A549 (cell line): ENCODE measurements at regions not wholly inside any gene's neighbourhood (a gene's known extent, or its start where the extent isn't known, plus 50 kb on each side); places are given as distances from the start of the nearest gene placed in this dataset.

Experiments used
- ATAC-seq, 2 experiments: fragments of 200-7000 bp in 1 of 2; fragments of >200 bp in 1 of 2; cut with Nextera tagmentation in 1 of 2; cut with Tn5 transposase in 1 of 2; 3 replicates each; pipeline versions ENCODE4 v1.8.0 to v1.9.1; 2018 to 2020; ENCODE audit warnings: mild to moderate bottlenecking in 1 of 2, moderate library complexity in 1 of 2
- CTCF ChIA-PET: fragments of 300-600 bp; sonication (Branson Sonifier 250); formaldehyde crosslinking; extraction: SDS; loops from one replicate; lab custom pipeline; 2021; ENCODE audit warnings: antibody characterized with exemption, inconsistent platforms; lab: Yijun Ruan, JAX
- POLR2A ChIA-PET: fragments of 350-600 bp; formaldehyde crosslinking; extraction: SDS; loops from one replicate; lab custom pipeline; 2021; ENCODE audit warnings: antibody characterized with exemption, inconsistent platforms; lab: Yijun Ruan, JAX
- DNase-seq, 2 experiments: peaks; one replicate each; pipeline versions ENCODE4 v3.0.0 to v3.0.0-alpha.2; 2011 to 2016; ENCODE audit warnings: low read depth in 1 of 2, low spot score in 1 of 2
- FAIRE-seq: peaks from 2 replicates; lab custom pipeline; 2011; peaks lifted over from hg19 to GRCh38; lab: Jason Lieb, UNC
- H3K27ac ChIP-seq, 2 experiments: fragments of >200 bp; sonication (Bioruptor Twin); formaldehyde crosslinking; 3 replicates each; pipeline ENCODE4 v1.5.1; 2016 to 2017
- H3K4me1 ChIP-seq: fragments of >200 bp; sonication (Bioruptor Twin); formaldehyde crosslinking; 3 replicates; pipeline ENCODE4 v1.6.1; 2016
- H3K4me2 ChIP-seq: fragments of >200 bp; sonication (Bioruptor Twin); formaldehyde crosslinking; 3 replicates; pipeline ENCODE4 v1.6.1; 2016
- H3K4me3 ChIP-seq: fragments of >200 bp; sonication (Bioruptor Twin); formaldehyde crosslinking; 3 replicates; pipeline ENCODE4 v1.5.1; 2016
- H3K9me3 ChIP-seq: fragments of >200 bp; sonication (Bioruptor Twin); formaldehyde crosslinking; 3 replicates; pipeline ENCODE4 v1.6.1; 2016
- ATOH8 ChIP-seq: fragments of 250-450 bp; sonication (Bioruptor Pico); IDR thresholded peaks from 2 replicates; pipeline ENCODE4 v1.5.0; 2020; ENCODE audit warnings: low read depth, mild to moderate bottlenecking, moderate library complexity
- BCL3 ChIP-seq: fragments of >200 bp; sonication (Bioruptor Twin); formaldehyde crosslinking; IDR thresholded peaks from 3 replicates; pipeline ENCODE4 v1.6.1; 2016
- BHLHE40 ChIP-seq: IDR thresholded peaks from 2 replicates; pipeline ENCODE4 v1.6.1; 2012; ENCODE audit warnings: low read depth, low read length, inconsistent platforms
- CEBPB ChIP-seq, 2 experiments: fragments of >200 bp in 1 of 2; sonication (Bioruptor Twin) in 1 of 2; formaldehyde crosslinking in 1 of 2; IDR thresholded peaks; 2 replicates each; pipeline ENCODE4 v1.6.1; 2012 to 2016
- FOSB ChIP-seq: fragments of 250-450 bp; sonication (Bioruptor Pico); IDR thresholded peaks from 2 replicates; pipeline ENCODE4 v1.5.0; 2020; ENCODE audit warnings: mild to moderate bottlenecking, moderate library complexity
- FOSL2 ChIP-seq, 2 experiments: fragments of 450-650 bp in 1 of 2; fragments of >200 bp in 1 of 2; sonication (Bioruptor Twin) in 1 of 2; formaldehyde crosslinking; IDR thresholded peaks; 2 replicates each; pipeline versions ENCODE4 v1.5.0 to v1.6.1; 2016 to 2020; ENCODE audit warnings: mild to moderate bottlenecking in 1 of 2, moderate library complexity in 1 of 2
- GATA3 ChIP-seq: IDR thresholded peaks from 2 replicates; pipeline ENCODE4 v1.6.1; 2012; ENCODE audit warnings: borderline replicate concordance
- HOXA7 ChIP-seq: fragments of 250-450 bp; sonication (Bioruptor Pico); IDR thresholded peaks from 2 replicates; pipeline ENCODE4 v1.5.0; 2020; ENCODE audit warnings: mild to moderate bottlenecking, moderate library complexity
- JUNB ChIP-seq: fragments of >200 bp; sonication (Bioruptor Twin); formaldehyde crosslinking; IDR thresholded peaks from 2 replicates; pipeline ENCODE4 v1.6.1; 2016
- MAX ChIP-seq: IDR thresholded peaks from 2 replicates; pipeline ENCODE4 v1.6.1; 2012
- MAZ ChIP-seq: fragments of 150-350 bp; IDR thresholded peaks from 2 replicates; pipeline ENCODE4 v1.6.1; 2014; ENCODE audit warnings: antibody characterized with exemption, low read depth, low read length, borderline replicate concordance
- PBX3 ChIP-seq: IDR thresholded peaks from 2 replicates; pipeline ENCODE4 v1.6.1; 2012
- PHF8 ChIP-seq: fragments of 200-600 bp; sonication (generic); IDR thresholded peaks from 2 replicates; pipeline ENCODE4 v1.6.1; 2016; ENCODE audit warnings: low read depth, mild to moderate bottlenecking, antibody characterized with exemption, moderate library complexity, borderline replicate concordance
- RFX5 ChIP-seq: fragments of 450-650 bp; IDR thresholded peaks from 2 replicates; pipeline ENCODE4 v1.7.1; 2014; ENCODE audit warnings: antibody characterized with exemption, mild to moderate bottlenecking, moderate library complexity
- TFCP2L1 ChIP-seq: fragments of 250-450 bp; sonication (Bioruptor Pico); IDR thresholded peaks from 2 replicates; pipeline ENCODE4 v1.5.0; 2021; ENCODE audit warnings: mild to moderate bottlenecking
- USF2 ChIP-seq: fragments of 450-650 bp; IDR thresholded peaks from 2 replicates; pipeline ENCODE4 v1.6.1; 2014; ENCODE audit warnings: antibody characterized with exemption
- WGBS: methylation state at CpG from one replicate; pipeline ENCODE4 v1.1.6; 2017; ENCODE audit errors: missing lambda C conversion rate; 5-methylcytosine and 5-hydroxymethylcytosine counted together

- TF ChIP-seq PBX3 (no peak), TFCP2L1 (CRISPR knock-in tag) (no peak), BCL3 (no peak), FOSL2 (IDR thresholded peaks at IDR 0.05) (no peak), FOSL2 (CRISPR knock-in tag; IDR thresholded peaks at IDR 0.05) (no peak), FOSB (CRISPR knock-in tag) (no peak)
Observed at GRCh38 chr13:105448811-105449210, 1086.7 kb downstream of the EFNB2 start (continued).

GRCh38 chr13:105446197-105446596 lies 1089.3 kb downstream of the EFNB2 start:
- TF ChIP-seq PHF8 (no peak), RFX5 (no peak), ATOH8 (CRISPR knock-in tag) (no peak)
- WGBS, result 28% methylated on average over 4 of the region's 4 CpGs
- H3K4me3 ChIP-seq, result no peak overlapping the region
- H3K4me2 ChIP-seq, result peak overlapping the region; percentile 4
- ChIA-PET POLR2A (no interaction called here), CTCF (no interaction called here)
- FAIRE-seq (no peak), DNase-seq (peak in 1 of 2 experiments; percentile 9), ATAC-seq (no peak)
- H3K27ac ChIP-seq, result peak overlapping the region in 1 of 2 experiments; percentile 33; a peak in 1 of 6 replicates
- H3K4me1 ChIP-seq, result peaks cover 16% of the 10 kb centered on the region
- no peaks in the 10 kb centered on the region for H3K9me3 ChIP-seq

GRCh38 chr13:105445796-105446195 lies 1089.7 kb downstream of the EFNB2 start:
- DNase-seq (no peak), FAIRE-seq (no peak), ATAC-seq (no peak)
- POLR2A ChIA-PET, result no interaction called here
- Histone ChIP-seq H3K27ac (peak overlapping the region in 1 of 2 experiments; percentile 33; a peak in 2 of 6 replicates), H3K4me3 (no peak overlapping the region), H3K4me1 (peaks cover 16% of the 10 kb centered on the region), H3K9me3 (no peaks in the 10 kb centered on the region), H3K4me2 (peak overlapping the region; percentile 4)
- CTCF ChIA-PET, result no interaction called here
- no peak for TF ChIP-seq MAZ
- WGBS, result 45% methylated on average over 4 of the region's 4 CpGs

GRCh38 chr13:105442949-105443699 lies 1092.3 kb downstream of the EFNB2 start:
- Histone ChIP-seq H3K4me3 (no peak overlapping the region), H3K9me3 (no peaks in the 10 kb centered on the region), H3K27ac (peak overlapping the region; percentile 26 to 64; a peak in 5 of 6 replicates), H3K4me2 (peak overlapping the region; percentile 45; the same call in 2 of the 3 replicates), H3K4me1 (peaks cover 16% of the 10 kb centered on the region)
- ChIA-PET POLR2A (no interaction called here), CTCF (no interaction called here)
- peak; percentile 86 for TF ChIP-seq USF2
- TF ChIP-seq MAX, result peak; percentile 34; the same call in 1 of the 2 replicates
- peak; percentile 46; the same call in 1 of the 2 replicates for TF ChIP-seq GATA3
- no peak for TF ChIP-seq FOSL2 (IDR thresholded peaks at IDR 0.05)
- TF ChIP-seq FOSL2 (CRISPR knock-in tag; IDR thresholded peaks at IDR 0.05), result peak; percentile 45
- peak; percentile 39 for TF ChIP-seq JUNB
- no peak for TF ChIP-seq HOXA7 (CRISPR knock-in tag)
- TF ChIP-seq CEBPB (IDR thresholded peaks at IDR 0.05), result peak in 1 of 2 experiments; percentile 64; a peak in 3 of 4 replicates
- TF ChIP-seq BHLHE40, result no peak
- 15% methylated on average over 3 of the region's 3 CpGs for WGBS
- ATAC-seq, result peak; percentile 73 to 94
- DNase-seq, result peak; percentile 47 to 87
- peak; percentile 18 for FAIRE-seq
